HG03097 (cell line): ENCODE measurements at regions not wholly inside any gene's neighbourhood (a gene's known extent, or its start where the extent isn't known, plus 50 kb on each side); places are given as distances from the start of the nearest gene placed in this dataset.

ENCODE experiments used
- ATAC-seq: cut with Tn5 transposase; IDR thresholded peaks from one replicate; pipeline ENCODE4 v1.9.1; 2021; ENCODE audit not compliant: unreplicated experiment, low FRiP score

GRCh38 chr6:19755181-19755580 is 82.0 kb upstream of the ID4 start:
- ATAC-seq = no peak

- no peak for ATAC-seq
Observed at GRCh38 chr6:19757036-19757435, 80.1 kb upstream of the ID4 start.

- ATAC-seq = no peak
Observed at GRCh38 chr6:19759117-19759880, 77.9 kb upstream of the ID4 start.

GRCh38 chr6:19761121-19761520 is 76.0 kb upstream of the ID4 start:
- no peak for ATAC-seq

GRCh38 chr6:19771753-19772336 is 65.3 kb upstream of the ID4 start:
- no peak for ATAC-seq

- ATAC-seq = no peak
Observed at GRCh38 chr6:19772891-19773290, 64.3 kb upstream of the ID4 start.

- ATAC-seq = no peak
Observed at GRCh38 chr6:19781269-19781668, 55.9 kb upstream of the ID4 start.

- no peak for ATAC-seq
Observed at GRCh38 chr6:19782588-19782987, 54.6 kb upstream of the ID4 start.
